ENCODE measurements at regions not wholly inside any gene's neighbourhood (a gene's known extent, or its start where the extent isn't known, plus 50 kb on each side); places are given as distances from the start of the nearest gene placed in this dataset.
"Not testable (repeated sequence)": the region's sequence is repeated elsewhere in the genome, so short reads cannot be mapped to it uniquely, and the experiment has no call there.

- intact Hi-C loops (cut with micrococcal nuclease; ENCODE audit: unreplicated experiment): no loop called here
- Histone ChIP-seq H3K4me3 (no peak overlapping the region), H4K20me1 (ENCODE audit: control insufficient read depth, insufficient read depth) (no peaks in the 10 kb centered on the region), H3K79me2 (ENCODE audit: control insufficient read depth, insufficient read depth, low read length) (no peaks in the 10 kb centered on the region), H3K4me1 (ENCODE audit: control insufficient read depth, insufficient read depth, low read length) (0 out of 2 replicates have a peak, but pooled peaks cover 3% of the 10 kb centered on the region), H3K36me3 (ENCODE audit: control insufficient read depth in 2 of 2, insufficient read depth in 2 of 2, low read length in 1 of 2) (no peaks in the 10 kb centered on the region; a peak in 1 of 4 replicates), H3K9me3 (replicated peaks; ENCODE audit: control insufficient read depth, insufficient read depth, low read length) (no peaks in the 10 kb centered on the region), H3K27me3 (replicated peaks in 1 of 2; ENCODE audit: control insufficient read depth in 2 of 2, insufficient read depth in 2 of 2, low read length in 1 of 2) (no peaks in the 10 kb centered on the region), H3K9ac (ENCODE audit: control insufficient read depth, insufficient read depth, low read length) (no peak overlapping the region), H3K27ac (ENCODE audit: control insufficient read depth, insufficient read depth) (no peak overlapping the region), H2AFZ (ENCODE audit: control insufficient read depth, low read depth, low read length) (no peak overlapping the region), H3K4me2 (ENCODE audit: control insufficient read depth, insufficient read depth) (no peak overlapping the region)
- DNase-seq (ENCODE audit: low read depth, low spot score): no peak
- BruUV-seq (replicated peaks): no TSS peak
- POLR2A ChIA-PET: no interaction called here
- CTCF ChIA-PET: no interaction called here
- SMC1A ChIA-PET (ENCODE audit: uncharacterized antibody, unreplicated experiment): no interaction called here
- no peak for TF ChIP-seq E4F1 (IDR thresholded peaks at IDR 0.05; ENCODE audit: borderline replicate concordance, partially characterized antibody)
- no peak for ATAC-seq
- WGBS (ENCODE audit: insufficient coverage, insufficient replicate concordance, low lambda C conversion rate, missing lambda C conversion rate): 100% methylated on average over 2 of the region's 2 CpGs
- in situ Hi-C loops (cut with MboI): no loop called here
- no peak for FAIRE-seq
- RAD21 ChIA-PET (ENCODE audit: unreplicated experiment): interaction anchor here (0.8 kb wide), 1 partner anchor 25 kb away, joined by 3 read pairs; no protein-coding TSS in a partner anchor
Observed at GRCh38 chr5:93993161-93993560, 251.8 kb upstream of the POU5F2 start.

GRCh38 chr5:93990504-93991070, 249.2 kb upstream of the POU5F2 start:
- no peak for FAIRE-seq
- TF ChIP-seq IRF3 (IDR thresholded peaks at IDR 0.05) (no peak), EED (IDR thresholded peaks at IDR 0.05; ENCODE audit: low read depth) (no peak)
- ATAC-seq: no peak
- CTCF ChIA-PET: no interaction called here
- in situ Hi-C loops (cut with MboI): no loop called here
- RAD21 ChIA-PET (ENCODE audit: unreplicated experiment): no interaction called here
- no TSS peak for BruUV-seq (replicated peaks)
- Histone ChIP-seq H3K9ac (ENCODE audit: control insufficient read depth, insufficient read depth, low read length) (no peak overlapping the region), H3K27me3 (replicated peaks in 1 of 2; ENCODE audit: control insufficient read depth in 2 of 2, insufficient read depth in 2 of 2, low read length in 1 of 2) (no peaks in the 10 kb centered on the region), H3K27ac (ENCODE audit: control insufficient read depth, insufficient read depth) (no peak overlapping the region), H3K4me2 (ENCODE audit: control insufficient read depth, insufficient read depth) (no peak overlapping the region), H3K79me2 (ENCODE audit: control insufficient read depth, insufficient read depth, low read length) (no peaks in the 10 kb centered on the region), H3K4me1 (ENCODE audit: control insufficient read depth, insufficient read depth, low read length) (0 out of 2 replicates have a peak, but pooled peaks cover 3% of the 10 kb centered on the region), H3K9me3 (replicated peaks; ENCODE audit: control insufficient read depth, insufficient read depth, low read length) (no peaks in the 10 kb centered on the region), H4K20me1 (ENCODE audit: control insufficient read depth, insufficient read depth) (no peaks in the 10 kb centered on the region), H3K4me3 (no peak overlapping the region), H2AFZ (ENCODE audit: control insufficient read depth, low read depth, low read length) (no peak overlapping the region), H3K36me3 (ENCODE audit: control insufficient read depth in 2 of 2, insufficient read depth in 2 of 2, low read length in 1 of 2) (no peaks in the 10 kb centered on the region; a peak in 1 of 4 replicates)
- SMC1A ChIA-PET (ENCODE audit: uncharacterized antibody, unreplicated experiment): interaction anchor here (0.7 kb wide), 1 partner anchor 48 kb away, joined by 3 read pairs; no protein-coding TSS in a partner anchor
- DNase-seq (ENCODE audit: low read depth, low spot score): no peak
- intact Hi-C loops (cut with micrococcal nuclease; ENCODE audit: unreplicated experiment): no loop called here
- WGBS (ENCODE audit: insufficient coverage, insufficient replicate concordance, low lambda C conversion rate, missing lambda C conversion rate): 93% methylated on average over 2 of the region's 2 CpGs
- POLR2A ChIA-PET: no interaction called here

- H3K27me3 ChIP-seq (replicated peaks in 1 of 2; ENCODE audit: control insufficient read depth in 2 of 2, insufficient read depth in 2 of 2, low read length in 1 of 2); H3K9me3 ChIP-seq (replicated peaks; ENCODE audit: control insufficient read depth, insufficient read depth, low read length); H2AFZ ChIP-seq (ENCODE audit: control insufficient read depth, low read depth, low read length); in situ Hi-C loops (cut with MboI); BruUV-seq (replicated peaks); H3K4me2 ChIP-seq (ENCODE audit: control insufficient read depth, insufficient read depth); DNase-seq (ENCODE audit: low read depth, low spot score); SMC1A ChIA-PET (ENCODE audit: uncharacterized antibody, unreplicated experiment); H3K4me3 ChIP-seq; H3K9ac ChIP-seq (ENCODE audit: control insufficient read depth, insufficient read depth, low read length); H3K4me1 ChIP-seq (ENCODE audit: control insufficient read depth, insufficient read depth, low read length); FAIRE-seq; POLR2A ChIA-PET; intact Hi-C loops (cut with micrococcal nuclease; ENCODE audit: unreplicated experiment); H3K27ac ChIP-seq (ENCODE audit: control insufficient read depth, insufficient read depth); RAD21 ChIA-PET (ENCODE audit: unreplicated experiment); ATAC-seq; H4K20me1 ChIP-seq (ENCODE audit: control insufficient read depth, insufficient read depth); H3K36me3 ChIP-seq (ENCODE audit: control insufficient read depth in 2 of 2, insufficient read depth in 2 of 2, low read length in 1 of 2); H3K79me2 ChIP-seq (ENCODE audit: control insufficient read depth, insufficient read depth, low read length): not testable (repeated sequence)
- CTCF ChIA-PET: interaction anchor here (0.6 kb wide), 1 partner anchor 1595 kb away, joined by 3 read pairs; no protein-coding TSS in a partner anchor
- WGBS (ENCODE audit: insufficient coverage, insufficient replicate concordance, low lambda C conversion rate, missing lambda C conversion rate): 98% methylated on average over 21 of the region's 45 CpGs
Observed at GRCh38 chr5:93985940-93986570, 244.7 kb upstream of the POU5F2 start.

Measured in GM12878 (cell line).